GM21825 (cell line): ENCODE measurements at regions not wholly inside any gene's neighbourhood (a gene's known extent, or its start where the extent isn't known, plus 50 kb on each side); places are given as distances from the start of the nearest gene placed in this dataset.
"Not testable (repeated sequence)": the region's sequence is repeated elsewhere in the genome, so short reads cannot be mapped to it uniquely, and the experiment has no call there.

ENCODE experiments used
- ATAC-seq: cut with Tn5 transposase; IDR thresholded peaks from one replicate; pipeline ENCODE4 v1.9.1; 2021; ENCODE audit warnings: mild to moderate bottlenecking, moderate library complexity; ENCODE audit not compliant: unreplicated experiment

DNA sequence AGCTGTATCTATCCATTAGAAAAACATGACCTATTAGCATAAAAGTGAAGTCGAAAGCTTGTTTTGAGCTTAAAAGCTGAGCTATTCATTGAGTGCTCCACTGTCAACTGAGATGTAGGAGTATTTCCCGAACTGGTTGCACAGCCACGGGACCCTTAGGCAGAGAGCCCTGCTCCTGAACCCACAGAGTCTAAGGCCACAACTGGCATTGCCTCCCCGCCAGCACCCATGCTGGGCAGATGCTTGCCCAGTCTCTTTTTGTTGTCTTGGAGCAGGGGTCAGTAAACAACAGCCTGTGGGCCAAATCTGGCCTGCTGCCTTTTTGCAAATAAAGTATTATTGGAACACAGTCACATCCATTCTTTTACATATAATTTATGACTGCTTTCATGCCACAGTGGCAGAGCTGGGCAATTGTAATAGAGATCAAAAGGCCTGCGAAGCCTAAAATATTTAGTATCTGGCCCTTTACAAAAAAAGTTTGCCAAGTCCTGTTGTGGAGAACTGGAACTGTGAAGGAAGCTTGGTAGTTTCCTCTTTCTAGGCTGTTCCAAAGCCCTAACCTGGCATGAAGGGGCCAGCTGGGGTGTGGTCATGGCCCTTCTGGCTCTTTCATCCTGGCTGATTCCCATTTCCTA is 58.4 kb upstream of the WAPL start:
- ATAC-seq = no peak

DNA sequence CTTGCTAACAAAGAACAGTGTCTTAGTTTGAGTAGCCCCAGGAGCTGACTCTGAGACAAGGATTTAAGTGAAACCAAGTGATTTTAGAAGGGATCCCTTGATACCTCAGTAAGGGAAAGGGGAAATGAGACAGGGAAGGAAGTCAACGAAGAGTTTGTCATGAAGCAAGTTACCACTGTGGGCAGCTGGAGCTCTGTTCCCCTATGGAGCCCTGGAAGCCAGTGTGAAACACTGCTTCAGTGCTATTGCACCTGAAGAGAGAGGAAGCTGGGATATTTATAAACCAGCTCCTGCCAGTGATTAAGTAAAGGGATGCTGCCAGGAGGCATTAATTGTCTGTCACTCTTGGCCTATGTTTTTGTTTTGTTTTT is 58.9 kb upstream of the WAPL start:
- no peak for ATAC-seq

DNA sequence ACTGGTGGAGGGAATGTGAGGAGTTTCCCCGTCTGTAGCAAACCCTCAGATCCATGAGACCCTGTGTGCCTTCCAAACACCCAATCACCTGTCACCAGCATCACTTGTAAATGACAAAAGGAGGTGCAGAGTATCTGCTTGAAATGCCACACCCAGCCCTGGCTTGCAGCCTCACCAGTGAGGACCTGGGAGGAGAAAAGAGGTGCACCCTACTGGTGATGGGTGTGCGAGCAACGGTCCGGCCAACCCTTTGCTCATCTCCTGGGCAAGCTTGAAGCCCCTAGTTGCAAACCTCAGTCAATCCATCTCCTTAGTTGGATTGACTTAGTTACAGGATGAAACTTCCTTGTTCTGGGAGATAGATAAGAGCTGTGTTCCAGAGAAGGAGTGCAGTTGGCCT is 62.4 kb upstream of the WAPL start:
- ATAC-seq = peak; percentile 72

DNA sequence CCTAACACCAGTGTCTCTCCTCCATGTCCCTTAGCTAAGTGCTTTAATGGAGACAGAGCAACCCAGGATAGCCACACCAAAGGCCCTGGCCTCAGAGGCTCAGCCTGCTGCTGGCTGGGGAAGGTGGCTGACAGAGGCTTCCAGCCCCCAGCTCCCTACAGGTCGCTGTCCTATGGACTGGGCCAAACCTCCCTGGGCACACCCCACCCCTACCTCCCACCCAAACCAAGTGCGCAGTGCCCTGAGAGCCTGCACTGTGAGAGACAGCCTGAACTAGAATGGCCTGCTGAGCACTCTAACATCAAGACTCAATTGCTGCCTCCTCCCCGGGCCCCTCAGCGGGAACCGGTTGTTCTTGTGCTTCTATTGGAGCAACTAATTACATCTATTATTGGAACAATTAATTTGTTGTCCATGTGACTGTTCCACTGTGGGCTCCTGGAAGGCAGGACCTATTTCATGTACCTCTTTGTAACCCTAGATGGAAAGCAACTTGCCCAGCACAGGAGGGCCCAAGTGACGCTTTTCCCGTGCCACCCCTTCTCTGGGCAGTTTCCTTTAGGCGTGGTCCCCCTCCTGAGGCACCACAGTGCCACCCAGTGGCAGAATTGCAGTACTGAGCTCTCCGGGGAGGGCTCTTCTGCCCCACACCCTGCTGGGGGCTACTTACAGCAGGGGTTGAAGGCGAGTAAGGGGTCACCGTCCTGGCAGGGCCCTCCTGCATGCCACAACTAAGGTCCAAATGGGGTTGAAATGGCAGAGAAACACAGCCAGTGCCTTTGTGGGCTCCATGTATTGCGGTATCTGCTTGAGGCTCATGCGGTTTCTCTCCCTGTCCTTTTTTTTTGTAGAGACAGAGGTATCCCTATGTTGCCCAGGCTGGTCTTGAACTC is 63.7 kb upstream of the WAPL start:
- peak; percentile 83 for ATAC-seq

DNA sequence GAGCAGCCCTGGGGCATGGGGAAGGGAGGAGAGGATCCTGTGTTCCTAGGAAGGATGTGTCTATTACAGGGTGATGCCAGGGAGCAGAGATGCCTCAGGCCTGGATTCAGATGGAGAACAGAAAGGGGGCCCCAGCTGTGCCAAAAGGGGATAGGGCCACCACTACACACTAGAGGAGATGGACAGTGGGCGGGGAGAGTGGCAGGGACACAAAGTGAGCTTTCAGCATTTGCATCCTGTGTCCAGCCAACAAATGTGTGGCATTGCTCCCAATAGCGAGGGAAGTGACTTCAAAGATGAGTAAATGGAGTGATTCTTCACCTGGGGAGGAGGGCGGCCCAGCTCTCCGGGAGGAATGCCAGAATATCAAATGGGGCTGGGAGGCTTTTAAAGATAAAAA is 64.9 kb upstream of the WAPL start:
- no peak for ATAC-seq

DNA sequence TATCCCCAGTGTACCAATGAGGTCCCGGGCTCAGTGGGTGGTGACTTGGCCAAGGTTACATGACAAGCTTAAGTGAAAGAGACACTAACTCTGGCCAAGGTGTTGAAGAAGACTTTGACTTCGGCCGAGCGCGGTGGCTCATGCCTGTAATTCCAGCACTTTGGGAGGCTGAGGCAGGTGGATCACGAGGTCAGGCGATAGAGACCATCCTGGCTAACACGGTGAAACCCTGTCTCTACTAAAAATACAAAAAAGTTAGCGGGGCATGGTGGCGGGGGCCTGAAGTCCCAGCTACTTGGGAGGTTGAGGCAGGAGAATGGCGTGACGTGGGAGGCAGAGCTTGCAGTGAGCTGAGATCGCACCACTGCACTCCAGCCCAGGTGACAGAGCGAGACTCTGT is 65.6 kb upstream of the OPN4 start:
- ATAC-seq = not testable (repeated sequence)

DNA sequence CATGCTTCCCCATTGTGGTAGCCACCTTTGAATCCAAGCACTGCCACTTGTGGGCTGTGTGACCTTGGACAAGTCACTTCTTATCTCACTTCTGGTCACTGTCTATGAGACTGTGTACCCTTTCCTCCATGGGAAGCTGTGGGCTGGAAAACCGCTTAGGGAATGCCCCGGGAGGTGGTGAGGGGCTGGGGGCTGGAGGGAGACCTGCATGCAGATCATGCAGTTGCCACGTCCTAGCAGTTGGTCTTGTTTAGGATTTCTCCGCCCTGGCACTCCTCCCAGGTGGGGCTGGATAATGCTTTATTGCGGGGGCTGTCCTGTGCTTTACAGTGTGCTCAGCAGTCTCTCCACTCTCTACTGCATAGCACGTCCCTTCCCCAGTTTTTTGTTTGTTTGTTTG is 62.9 kb upstream of the OPN4 start:
- ATAC-seq = no peak

DNA sequence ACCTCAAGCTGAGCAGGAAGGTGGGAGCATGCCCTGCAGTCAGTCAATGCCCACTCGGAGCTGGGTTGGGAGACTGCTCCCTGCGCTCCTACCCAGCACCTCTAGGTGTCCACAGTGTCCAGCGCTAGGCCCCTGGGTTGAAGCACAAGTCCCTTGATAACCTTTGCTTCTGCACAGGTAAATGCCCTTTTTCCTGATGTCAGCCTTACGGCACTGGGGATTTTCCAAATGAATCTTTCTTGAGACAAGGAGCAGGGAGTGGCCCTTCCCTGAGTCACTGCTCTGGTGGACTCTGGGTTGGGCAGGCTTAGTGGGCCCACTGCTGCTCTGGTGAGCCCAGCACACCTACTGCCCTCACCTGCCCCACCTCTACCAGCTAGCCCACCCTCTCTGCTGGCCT is 61.9 kb upstream of the OPN4 start:
- ATAC-seq = no peak

DNA sequence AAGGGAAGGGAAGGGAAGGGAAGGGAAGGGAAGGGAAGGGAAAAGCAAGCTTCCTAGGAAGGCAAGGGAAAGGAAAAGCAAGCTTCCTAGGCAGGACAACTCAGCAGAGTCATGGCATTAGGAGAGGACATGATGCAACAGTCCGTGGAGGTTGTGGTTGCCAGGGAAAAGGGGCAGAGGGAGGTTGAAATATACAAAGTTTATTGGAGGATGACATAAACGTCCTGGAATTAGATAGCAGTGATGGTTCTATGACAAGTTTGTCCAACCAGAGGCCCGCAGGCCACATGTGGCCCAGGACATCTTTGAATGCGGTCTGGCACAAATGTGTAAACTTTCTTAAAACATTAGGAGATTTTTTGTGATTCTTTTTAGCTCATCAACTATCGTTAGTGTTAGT is 59.8 kb upstream of the OPN4 start:
- no peak for ATAC-seq

DNA sequence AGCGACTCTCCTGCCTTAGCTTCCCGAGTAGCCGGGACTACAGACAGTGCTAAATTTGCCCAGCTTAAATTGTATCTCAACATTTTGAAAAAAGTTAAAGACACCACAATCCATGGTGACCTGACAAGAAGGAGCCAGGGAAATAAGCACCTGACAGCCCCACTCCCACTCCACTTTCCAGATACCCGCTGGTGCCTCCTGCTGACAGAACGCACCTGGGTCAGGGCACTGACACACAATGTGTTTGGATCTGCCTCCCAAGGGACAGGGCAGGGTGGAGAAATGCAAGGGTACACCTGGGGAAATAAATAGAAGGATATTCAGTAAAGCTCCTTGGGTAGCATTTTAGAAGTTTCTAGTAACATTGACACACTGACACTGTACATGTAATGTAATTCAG is 58.9 kb upstream of the OPN4 start:
- no peak for ATAC-seq

DNA sequence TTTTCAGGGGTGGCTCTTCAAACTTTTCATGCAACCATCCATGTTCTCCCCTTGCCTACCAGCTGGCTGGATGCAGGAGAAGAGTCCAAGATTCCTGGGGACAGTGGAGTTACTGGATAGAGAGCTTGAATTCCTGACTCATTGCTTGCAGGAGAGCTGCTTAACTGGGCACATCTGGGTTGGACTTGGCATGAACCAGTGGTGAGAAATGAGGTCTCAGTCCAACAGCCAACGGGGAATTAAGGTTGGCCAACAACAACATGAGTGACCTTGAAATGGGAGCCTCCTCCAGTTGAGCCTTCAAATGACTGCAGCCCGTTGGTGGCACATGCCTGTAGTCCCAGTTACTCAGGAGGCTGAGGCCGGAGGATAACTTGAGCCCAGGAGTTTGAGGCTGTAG is 58.1 kb upstream of the OPN4 start:
- no peak for ATAC-seq

DNA sequence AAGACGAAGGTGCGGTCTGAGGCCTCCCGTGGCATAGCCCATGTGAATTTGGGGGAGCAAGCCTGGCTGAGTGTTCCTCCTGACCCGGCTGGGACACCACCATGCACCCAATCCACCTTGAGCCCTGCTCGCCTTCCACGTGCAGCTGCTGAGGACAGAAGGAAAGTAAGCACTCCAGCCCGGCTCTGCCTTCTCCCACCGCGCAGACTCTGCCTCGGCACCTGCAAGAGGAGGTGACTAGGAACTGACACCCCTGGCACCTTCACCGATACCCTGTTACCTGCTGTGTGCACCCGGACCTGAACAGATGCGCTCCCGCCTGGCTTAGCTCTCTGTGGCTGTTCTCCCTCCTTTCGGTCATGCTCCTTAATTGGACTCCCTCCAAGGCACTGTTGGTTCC is 57.0 kb upstream of the OPN4 start:
- no peak for ATAC-seq

DNA sequence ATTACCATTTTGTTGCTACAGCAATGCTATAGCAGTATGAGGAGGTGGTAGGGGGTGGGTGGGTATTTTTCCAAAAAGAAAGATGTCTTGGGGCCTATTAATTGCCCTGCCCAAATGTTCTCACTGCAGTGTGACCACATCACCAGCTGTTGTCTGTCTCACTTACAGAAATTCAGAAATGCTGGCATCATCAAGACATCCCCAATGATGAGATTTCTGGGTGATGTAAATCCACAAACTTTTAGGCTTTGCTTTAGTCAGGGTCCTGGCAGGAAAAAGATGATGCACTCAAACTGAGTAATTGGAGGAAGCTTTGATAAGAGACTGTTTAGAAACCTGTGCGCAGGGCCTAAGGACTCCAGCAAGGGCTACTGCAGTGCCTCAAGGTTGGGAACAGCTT is 56.2 kb upstream of the OPN4 start:
- no peak for ATAC-seq

DNA sequence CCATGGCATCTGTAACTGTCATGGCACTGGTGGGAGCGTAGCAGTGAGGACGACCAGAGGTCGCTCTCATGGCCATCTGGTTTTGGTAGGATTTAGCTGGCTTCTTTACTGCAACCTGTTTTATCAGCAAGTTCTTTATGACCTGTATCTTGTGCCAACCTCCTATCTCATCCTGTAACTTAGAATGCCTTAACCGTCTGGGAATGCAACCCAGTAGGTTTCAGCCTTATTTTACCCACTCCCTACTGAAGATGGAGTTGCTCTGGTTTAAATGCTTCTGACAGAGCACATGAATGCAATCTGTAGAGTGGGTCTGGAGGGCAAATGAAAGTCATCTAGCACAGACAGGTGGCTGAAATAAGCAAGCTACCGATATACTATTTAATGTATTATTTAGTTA is 55.3 kb upstream of the OPN4 start:
- no peak for ATAC-seq

DNA sequence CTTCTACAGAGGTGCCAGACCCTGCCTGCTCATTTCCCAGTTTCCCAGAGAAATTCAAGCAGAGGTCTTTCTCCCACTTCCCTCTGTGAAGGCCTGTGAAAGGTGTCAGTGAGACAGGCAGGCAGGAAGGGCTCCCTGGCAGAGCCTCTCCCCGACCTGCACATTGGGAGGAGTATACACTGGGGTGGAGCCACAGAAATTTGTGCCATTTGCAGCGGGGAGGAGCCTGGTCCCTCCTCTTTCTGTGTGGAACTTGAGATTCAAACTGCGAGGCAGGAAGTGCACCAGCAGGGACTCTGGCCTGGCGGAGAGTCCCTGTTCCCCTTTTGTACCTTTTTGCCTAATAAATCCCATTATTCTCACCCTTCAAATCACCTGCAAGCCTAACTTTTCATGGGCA is 54.6 kb upstream of the OPN4 start:
- peak; percentile 83 for ATAC-seq

DNA sequence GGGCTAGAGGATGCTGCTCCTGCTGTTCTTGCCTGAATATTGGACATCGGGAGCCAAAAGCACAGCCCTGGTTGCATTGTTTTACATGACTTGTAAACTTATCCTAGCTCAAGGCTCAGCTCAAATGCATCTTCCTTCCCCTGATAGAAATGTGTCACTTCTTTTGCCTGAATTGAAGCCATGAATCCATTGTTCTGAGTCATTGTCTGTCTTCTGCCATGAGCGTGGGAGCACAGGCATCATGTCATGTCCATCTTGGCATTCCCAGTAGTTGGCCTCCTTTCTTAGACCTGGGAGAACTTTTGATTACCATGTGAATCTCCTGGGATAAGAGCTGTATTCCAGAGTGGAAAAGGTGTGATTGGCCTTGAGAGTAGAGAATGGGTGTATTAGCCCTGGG is 54.1 kb upstream of the OPN4 start:
- ATAC-seq = no peak

DNA sequence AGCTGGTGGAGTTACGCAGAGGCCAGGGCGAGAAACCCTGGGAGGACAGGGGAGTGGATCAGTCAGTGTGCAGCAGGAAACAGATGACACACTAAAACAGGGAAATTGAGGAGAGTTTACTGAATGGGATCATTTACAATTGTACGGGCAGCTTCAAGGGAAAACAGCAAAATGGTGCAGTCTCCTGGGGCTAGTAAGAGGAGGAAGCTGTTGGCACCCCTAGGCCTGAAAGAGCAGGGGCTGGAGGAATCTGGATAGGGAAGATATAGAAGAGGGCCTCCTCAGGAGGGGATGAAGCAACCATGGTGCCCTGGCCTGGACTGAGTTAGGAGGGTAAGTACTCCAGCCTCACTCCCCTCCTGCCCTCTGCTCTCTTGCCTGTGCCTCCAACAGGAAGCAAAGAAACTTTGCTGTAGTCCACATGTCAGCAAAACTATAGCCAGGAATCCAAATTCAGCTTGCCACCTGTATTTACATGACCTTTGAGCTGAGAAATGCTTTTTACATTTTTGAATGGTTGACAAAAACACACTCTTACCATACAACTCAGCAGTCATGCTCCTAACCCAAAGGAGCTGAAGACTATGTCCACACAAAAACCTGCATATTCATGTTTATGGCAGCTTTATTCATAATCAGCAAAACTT is 52.3 kb upstream of the OPN4 start:
- ATAC-seq = no peak

DNA sequence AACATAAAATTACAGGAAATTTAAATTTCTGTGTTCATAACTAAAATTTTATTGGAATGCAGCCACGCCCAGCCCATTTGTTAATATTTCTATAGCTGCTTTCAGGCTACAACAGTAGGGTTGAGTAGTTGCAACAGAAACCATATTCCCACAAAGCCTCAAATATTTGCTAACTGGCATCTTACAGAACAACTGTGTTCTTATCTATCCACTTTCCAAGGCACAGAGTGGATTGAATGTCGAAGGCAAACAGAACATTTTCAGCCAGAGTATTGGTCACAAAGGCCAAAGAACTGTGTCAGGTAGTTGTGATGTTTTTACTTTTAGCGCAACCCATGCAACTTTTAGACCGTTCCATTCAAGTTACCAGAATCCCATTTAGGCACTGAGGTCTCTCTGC is 51.1 kb upstream of the OPN4 start:
- ATAC-seq = no peak
